GM23248 (cell line): ENCODE measurements at regions not wholly inside any gene's neighbourhood (a gene's known extent, or its start where the extent isn't known, plus 50 kb on each side); places are given as distances from the start of the nearest gene placed in this dataset.

Source experiments
- DNase-seq: peaks from one replicate; pipeline ENCODE4 v3.0.0-alpha.2; 2015
- H2AFZ ChIP-seq: fragments of 200-600 bp; sonication (generic); 2 replicates; pipeline ENCODE4 v1.6.1; 2016; ENCODE audit warnings: antibody characterized with exemption
- H3F3A ChIP-seq: fragments of 200-600 bp; sonication (generic); 2 replicates; pipeline ENCODE4 v1.6.1; 2016; ENCODE audit warnings: mild to moderate bottlenecking, antibody characterized with exemption, mixed run types; ENCODE audit not compliant: insufficient read depth
- H3K27ac ChIP-seq: fragments of 200-600 bp; sonication (generic); 2 replicates; pipeline ENCODE4 v1.5.1; 2016; ENCODE audit warnings: mild to moderate bottlenecking
- H3K27me3 ChIP-seq: fragments of 200-600 bp; sonication (generic); replicated peaks from 2 replicates; pipeline ENCODE4 v1.6.1; 2016; ENCODE audit warnings: mild to moderate bottlenecking; ENCODE audit not compliant: insufficient read depth
- H3K36me3 ChIP-seq: fragments of 200-600 bp; sonication (generic); 2 replicates; pipeline ENCODE4 v1.6.1; 2016; ENCODE audit warnings: low read depth, mild to moderate bottlenecking
- H3K4me1 ChIP-seq: fragments of 200-600 bp; sonication (generic); 2 replicates; pipeline ENCODE4 v1.6.1; 2016; ENCODE audit warnings: mild to moderate bottlenecking; ENCODE audit not compliant: insufficient read depth
- H3K4me2 ChIP-seq: fragments of 200-600 bp; sonication (generic); one replicate; pipeline ENCODE4 v1.6.1; 2016; ENCODE audit warnings: mild to moderate bottlenecking; ENCODE audit not compliant: unreplicated experiment
- H3K4me3 ChIP-seq: fragments of 200-600 bp; sonication (generic); 2 replicates; pipeline ENCODE4 v1.5.1; 2016; ENCODE audit warnings: mild to moderate bottlenecking
- H3K79me2 ChIP-seq: fragments of 200-600 bp; sonication (generic); 2 replicates; pipeline ENCODE4 v1.6.1; 2016; ENCODE audit warnings: mild to moderate bottlenecking; ENCODE audit not compliant: insufficient read depth
- H3K9ac ChIP-seq: fragments of 200-600 bp; sonication (generic); 2 replicates; pipeline ENCODE4 v1.6.1; 2016; ENCODE audit warnings: mild to moderate bottlenecking
- H3K9me2 ChIP-seq: fragments of 200-600 bp; sonication (generic); 2 replicates; pipeline ENCODE4 v1.6.1; 2016; ENCODE audit warnings: mixed run types, mild to moderate bottlenecking, moderate library complexity; ENCODE audit not compliant: insufficient read depth
- H3K9me3 ChIP-seq: fragments of 200-600 bp; sonication (generic); one replicate; pipeline ENCODE4 v1.6.1; 2017; ENCODE audit warnings: low read depth
- H4K20me1 ChIP-seq: fragments of 200-600 bp; sonication (generic); 2 replicates; pipeline ENCODE4 v1.6.0; 2016; ENCODE audit not compliant: insufficient read depth
- EZH2 ChIP-seq: fragments of 200-600 bp; sonication (generic); IDR thresholded peaks from 2 replicates; pipeline ENCODE4 v1.6.1; 2018; ENCODE audit warnings: antibody characterized with exemption, mild to moderate bottlenecking; ENCODE audit not compliant: insufficient read depth, poor library complexity, severe bottlenecking
- EZH2phosphoT487 ChIP-seq: fragments of 200-600 bp; sonication (generic); IDR thresholded peaks from 2 replicates; pipeline ENCODE4 v1.6.1; 2018; ENCODE audit warnings: antibody characterized with exemption, moderate library complexity, mild to moderate bottlenecking, low read depth; ENCODE audit not compliant: insufficient read depth
- WGBS, 2 experiments: methylation state at CpG; one replicate each; pipeline ENCODE4 v1.1.6; 2015 to 2017; ENCODE audit warnings: low lambda C conversion rate in 2 of 2, low coverage in 1 of 2; ENCODE audit errors: missing lambda C conversion rate in 2 of 2; 5-methylcytosine and 5-hydroxymethylcytosine counted together
- in situ Hi-C: fragments of 300-500 bp; cut with MboI; formaldehyde crosslinking; loops from 2 replicates; pipeline ENCODE4 v1.15.0; 2020

- Histone ChIP-seq H3K4me3 (no peak overlapping the region), H3F3A (no peaks in the 10 kb centered on the region)
- no peak for TF ChIP-seq EZH2
- no peak for TF ChIP-seq EZH2phosphoT487
Measured at GRCh38 chr5:23579566-23579965, 72.2 kb downstream of the PRDM9 start.

GRCh38 chr5:23583081-23583480 lies 75.7 kb downstream of the PRDM9 start:
- 13 to 24% methylated on average over 3 of the region's 3 CpGs for WGBS, 2 experiments
- in situ Hi-C loops = no loop called here

More at GRCh38 chr5:23579566-23579965, 72.2 kb downstream of the PRDM9 start:
- in situ Hi-C loops = no loop called here
- no peak overlapping the region for H2AFZ ChIP-seq
- H3K36me3 ChIP-seq = no peaks in the 10 kb centered on the region
- 30 to 37% methylated on average over 3 of the region's 3 CpGs for WGBS, 2 experiments
- peaks cover 3% of the 10 kb centered on the region for H3K9me3 ChIP-seq
- no peak overlapping the region for H3K27ac ChIP-seq
- H3K79me2 ChIP-seq = no peaks in the 10 kb centered on the region
- no peak for DNase-seq
- H3K4me1 ChIP-seq = no peaks in the 10 kb centered on the region
- no peak overlapping the region for H3K9ac ChIP-seq
- H3K27me3 ChIP-seq = no peaks in the 10 kb centered on the region
- H4K20me1 ChIP-seq = no peaks in the 10 kb centered on the region
- no peak overlapping the region for H3K4me2 ChIP-seq
- no peaks in the 10 kb centered on the region for H3K9me2 ChIP-seq

GRCh38 chr5:23588841-23589326 lies 81.5 kb downstream of the PRDM9 start:
- Histone ChIP-seq H2AFZ (no peak overlapping the region), H3F3A (no peaks in the 10 kb centered on the region), H3K4me1 (no peaks in the 10 kb centered on the region), H3K9me3 (no peaks in the 10 kb centered on the region), H3K4me2 (no peak overlapping the region), H3K9ac (no peak overlapping the region), H3K27me3 (no peaks in the 10 kb centered on the region), H3K9me2 (no peaks in the 10 kb centered on the region), H4K20me1 (no peaks in the 10 kb centered on the region), H3K27ac (no peak overlapping the region), H3K36me3 (no peaks in the 10 kb centered on the region), H3K79me2 (no peaks in the 10 kb centered on the region), H3K4me3 (no peak overlapping the region)
- whole genome bisulfite sequencing, 2 experiments = 9 to 11% methylated on average over 3 of the region's 3 CpGs
- no peak for TF ChIP-seq EZH2phosphoT487
- TF ChIP-seq EZH2 = no peak
- in situ Hi-C loops = no loop called here
- DNase-seq = no peak

More at GRCh38 chr5:23583081-23583480, 75.7 kb downstream of the PRDM9 start:
- Histone ChIP-seq H3K27ac (no peak overlapping the region), H3K9me2 (no peaks in the 10 kb centered on the region), H3K4me1 (no peaks in the 10 kb centered on the region), H3K9ac (no peak overlapping the region), H3K9me3 (peaks cover 3% of the 10 kb centered on the region), H3F3A (no peaks in the 10 kb centered on the region), H3K27me3 (no peaks in the 10 kb centered on the region), H2AFZ (no peak overlapping the region), H3K4me2 (no peak overlapping the region), H3K36me3 (no peaks in the 10 kb centered on the region), H3K79me2 (no peaks in the 10 kb centered on the region), H4K20me1 (no peaks in the 10 kb centered on the region), H3K4me3 (no peak overlapping the region)
- TF ChIP-seq EZH2phosphoT487 (no peak), EZH2 (no peak)
- no peak for DNase-seq

- no peak overlapping the region for H3K4me3 ChIP-seq
- H4K20me1 ChIP-seq = no peaks in the 10 kb centered on the region
- H3K4me1 ChIP-seq = no peaks in the 10 kb centered on the region
- no peaks in the 10 kb centered on the region for H3K9me3 ChIP-seq
- no peaks in the 10 kb centered on the region for H3F3A ChIP-seq
- no peak overlapping the region for H3K4me2 ChIP-seq
- in situ Hi-C loops = no loop called here
- no peak overlapping the region for H2AFZ ChIP-seq
- H3K36me3 ChIP-seq = no peaks in the 10 kb centered on the region
- no peak overlapping the region for H3K9ac ChIP-seq
- no peak for TF ChIP-seq EZH2phosphoT487
- 12 to 16% methylated on average over 4 of the region's 4 CpGs for WGBS, 2 experiments
- H3K9me2 ChIP-seq = no peaks in the 10 kb centered on the region
- no peak overlapping the region for H3K27ac ChIP-seq
- no peaks in the 10 kb centered on the region for H3K79me2 ChIP-seq
- no peak for DNase-seq
- H3K27me3 ChIP-seq = no peaks in the 10 kb centered on the region
Measured at GRCh38 chr5:23591250-23591649, 83.8 kb downstream of the PRDM9 start.

- Histone ChIP-seq H3K4me1 (no peaks in the 10 kb centered on the region), H2AFZ (no peak overlapping the region), H3K4me3 (no peak overlapping the region), H3K9ac (no peak overlapping the region), H3K9me2 (no peaks in the 10 kb centered on the region), H3K27ac (no peak overlapping the region), H3K9me3 (no peaks in the 10 kb centered on the region), H3K27me3 (no peaks in the 10 kb centered on the region), H3K4me2 (no peak overlapping the region), H4K20me1 (no peaks in the 10 kb centered on the region), H3F3A (no peaks in the 10 kb centered on the region), H3K36me3 (no peaks in the 10 kb centered on the region), H3K79me2 (no peaks in the 10 kb centered on the region)
- TF ChIP-seq EZH2phosphoT487 (no peak), EZH2 (no peak)
- WGBS, 2 experiments = 35 to 43% methylated on average over 2 of the region's 2 CpGs
- no peak for DNase-seq
- in situ Hi-C loops = no loop called here
Measured at GRCh38 chr5:23606927-23607326, 99.5 kb downstream of the PRDM9 start.
